Neural cell (in vitro differentiated cells): ENCODE measurements at regions not wholly inside any gene's neighbourhood (a gene's known extent, or its start where the extent isn't known, plus 50 kb on each side); places are given as distances from the start of the nearest gene placed in this dataset.

Experiments
- H2AFZ ChIP-seq: fragments of 200-600, 300-800 bp; sonication (generic), shearing (Covaris generic); 2 replicates; pipeline ENCODE4 v1.6.0; 2014; ENCODE audit warnings: low read depth, mild to moderate bottlenecking, antibody characterized with exemption, low read length, moderate library complexity
- H3F3A ChIP-seq: fragments of 200-600 bp; shearing (Covaris generic); 2 replicates; pipeline ENCODE4 v1.6.1; 2016; ENCODE audit warnings: mild to moderate bottlenecking, moderate library complexity, mixed read lengths, antibody characterized with exemption, low read length; ENCODE audit not compliant: insufficient read depth, poor library complexity, severe bottlenecking
- H3K27ac ChIP-seq: fragments of 200-600, 300-800 bp; sonication (generic), shearing (Covaris generic); 2 replicates; pipeline ENCODE4 v1.5.1; 2014; ENCODE audit warnings: mild to moderate bottlenecking, low read length, moderate library complexity
- H3K27me3 ChIP-seq: fragments of 300-800, 200-600 bp; sonication (generic), shearing (Covaris generic); 2 replicates; pipeline ENCODE4 v1.6.0; 2014; ENCODE audit warnings: mild to moderate bottlenecking, low read depth, low read length, moderate library complexity; ENCODE audit not compliant: insufficient read depth
- H3K36me3 ChIP-seq: fragments of 300-800, 200-600 bp; sonication (generic), shearing (Covaris generic); 2 replicates; pipeline ENCODE4 v1.5.1; 2014; ENCODE audit warnings: mild to moderate bottlenecking, antibody characterized with exemption, low read length, moderate library complexity; ENCODE audit not compliant: insufficient read depth
- H3K4me2 ChIP-seq: fragments of 300-800, 200-600 bp; sonication (generic), shearing (Covaris generic); 2 replicates; pipeline ENCODE4 v1.6.0; 2014; ENCODE audit warnings: mild to moderate bottlenecking, low read length
- H3K4me3 ChIP-seq: fragments of 300-800, 200-600 bp; sonication (generic), shearing (Covaris generic); 2 replicates; pipeline ENCODE4 v1.5.1; 2014; ENCODE audit warnings: mild to moderate bottlenecking, low read length, moderate library complexity
- H3K79me2 ChIP-seq: fragments of 200-600 bp; shearing (Covaris generic); replicated peaks from 2 replicates; pipeline ENCODE4 v1.6.0; 2014; ENCODE audit warnings: mild to moderate bottlenecking, low read length, moderate library complexity; ENCODE audit not compliant: insufficient read depth
- H3K9ac ChIP-seq: fragments of 300-800, 200-600 bp; sonication (generic), shearing (Covaris generic); 2 replicates; pipeline ENCODE4 v1.6.1; 2016; ENCODE audit warnings: mild to moderate bottlenecking, low read length, mixed read lengths
- H3K9me2 ChIP-seq: fragments of 200-600 bp; shearing (Covaris generic); 2 replicates; pipeline ENCODE4 v1.6.1; 2016; ENCODE audit warnings: mild to moderate bottlenecking, low read length, mixed read lengths; ENCODE audit not compliant: insufficient read depth
- H3K9me3 ChIP-seq: fragments of 200-600, 300-800 bp; sonication (generic), shearing (Covaris generic); 2 replicates; pipeline ENCODE4 v1.6.1; 2016; ENCODE audit warnings: mild to moderate bottlenecking, mixed run types, low read length, moderate library complexity, mixed read lengths
- H4K20me1 ChIP-seq: fragments of 200-600 bp; shearing (Covaris generic); 2 replicates; pipeline ENCODE4 v1.6.1; 2016; ENCODE audit warnings: mild to moderate bottlenecking, mixed run types; ENCODE audit not compliant: insufficient read depth
- EP300 ChIP-seq: fragments of 450-650 bp; conservative IDR thresholded peaks from 2 replicates; pipeline ENCODE4 v1.6.1; 2014; ENCODE audit warnings: antibody characterized with exemption, mild to moderate bottlenecking, moderate library complexity; ENCODE audit not compliant: poor library complexity, severe bottlenecking
- EZH2 ChIP-seq: fragments of 200-600, 300-800 bp; shearing (Covaris generic), sonication (generic); IDR thresholded peaks from 2 replicates; pipeline ENCODE4 v1.6.1; 2014; ENCODE audit warnings: antibody characterized with exemption, low read length, borderline replicate concordance, mild to moderate bottlenecking; ENCODE audit not compliant: insufficient read depth, poor library complexity, severe bottlenecking
- MXI1 ChIP-seq: fragments of 450-650 bp; conservative IDR thresholded peaks from 2 replicates; pipeline ENCODE4 v1.6.1; 2014; ENCODE audit warnings: antibody characterized with exemption, mild to moderate bottlenecking; ENCODE audit not compliant: poor library complexity, severe bottlenecking
- POLR2AphosphoS5 ChIP-seq: IDR thresholded peaks from 2 replicates; pipeline ENCODE4 v1.6.1; 2012
- RAD21 ChIP-seq: fragments of 450-650 bp; conservative IDR thresholded peaks from 2 replicates; pipeline ENCODE4 v1.6.1; 2014; ENCODE audit warnings: antibody characterized with exemption, mild to moderate bottlenecking, moderate library complexity
- SMC3 ChIP-seq: fragments of 450-650 bp; conservative IDR thresholded peaks from 2 replicates; pipeline ENCODE4 v1.6.1; 2014; ENCODE audit warnings: antibody characterized with exemption, mild to moderate bottlenecking, moderate library complexity; ENCODE audit not compliant: poor library complexity
- TAF1 ChIP-seq: IDR thresholded peaks from 2 replicates; pipeline ENCODE4 v1.6.1; 2012; ENCODE audit warnings: low read depth
- TF ChIP-seq, protein P1 (sequence below): IDR thresholded peaks from 2 replicates; pipeline ENCODE4 v1.6.1; 2012; ENCODE audit warnings: borderline replicate concordance
- TF ChIP-seq, protein P2 (sequence below): fragments of 450-650 bp; IDR thresholded peaks from 2 replicates; pipeline ENCODE4 v1.5.1; 2014; ENCODE audit warnings: antibody characterized with exemption, mild to moderate bottlenecking, moderate library complexity; ENCODE audit not compliant: poor library complexity, severe bottlenecking

DNA sequence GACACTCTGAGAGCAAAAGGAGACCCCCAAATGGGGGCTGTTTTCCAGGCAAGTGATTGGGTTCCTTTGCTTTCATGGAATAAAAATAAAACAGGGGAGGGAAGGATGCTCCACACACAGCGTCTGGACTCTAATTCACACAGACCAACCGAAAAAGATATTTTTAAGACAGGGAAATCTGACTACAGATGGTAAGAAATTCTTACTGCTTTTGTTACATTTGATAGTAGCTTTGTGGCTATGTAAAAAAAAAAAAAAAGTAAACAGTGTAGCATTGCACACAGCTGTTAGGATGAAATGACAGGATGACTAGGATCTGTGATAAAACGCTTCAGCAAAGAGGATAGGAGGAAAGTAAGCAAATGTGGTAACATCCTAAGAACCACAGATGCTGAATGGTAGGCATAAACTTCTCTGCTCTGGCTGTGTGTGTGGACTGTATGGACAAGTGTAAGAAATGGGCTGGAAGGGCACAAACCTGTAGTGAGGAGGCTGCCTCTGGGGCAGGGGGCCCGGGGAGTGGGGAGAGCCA is 207.6 kb downstream of the ANAPC1 start:
- Histone ChIP-seq H3K4me2 (no peak overlapping the region), H3K79me2 (no peaks in the 10 kb centered on the region), H3K9me3 (peaks cover 4% of the 10 kb centered on the region), H3K27ac (no peak overlapping the region), H3K9me2 (no peaks in the 10 kb centered on the region), H3K36me3 (no peaks in the 10 kb centered on the region), H3F3A (no peaks in the 10 kb centered on the region), H4K20me1 (no peaks in the 10 kb centered on the region), H3K4me3 (no peak overlapping the region), H3K27me3 (no peaks in the 10 kb centered on the region), H3K9ac (no peak overlapping the region), H2AFZ (no peak overlapping the region)
- TF ChIP-seq, protein P1, sequence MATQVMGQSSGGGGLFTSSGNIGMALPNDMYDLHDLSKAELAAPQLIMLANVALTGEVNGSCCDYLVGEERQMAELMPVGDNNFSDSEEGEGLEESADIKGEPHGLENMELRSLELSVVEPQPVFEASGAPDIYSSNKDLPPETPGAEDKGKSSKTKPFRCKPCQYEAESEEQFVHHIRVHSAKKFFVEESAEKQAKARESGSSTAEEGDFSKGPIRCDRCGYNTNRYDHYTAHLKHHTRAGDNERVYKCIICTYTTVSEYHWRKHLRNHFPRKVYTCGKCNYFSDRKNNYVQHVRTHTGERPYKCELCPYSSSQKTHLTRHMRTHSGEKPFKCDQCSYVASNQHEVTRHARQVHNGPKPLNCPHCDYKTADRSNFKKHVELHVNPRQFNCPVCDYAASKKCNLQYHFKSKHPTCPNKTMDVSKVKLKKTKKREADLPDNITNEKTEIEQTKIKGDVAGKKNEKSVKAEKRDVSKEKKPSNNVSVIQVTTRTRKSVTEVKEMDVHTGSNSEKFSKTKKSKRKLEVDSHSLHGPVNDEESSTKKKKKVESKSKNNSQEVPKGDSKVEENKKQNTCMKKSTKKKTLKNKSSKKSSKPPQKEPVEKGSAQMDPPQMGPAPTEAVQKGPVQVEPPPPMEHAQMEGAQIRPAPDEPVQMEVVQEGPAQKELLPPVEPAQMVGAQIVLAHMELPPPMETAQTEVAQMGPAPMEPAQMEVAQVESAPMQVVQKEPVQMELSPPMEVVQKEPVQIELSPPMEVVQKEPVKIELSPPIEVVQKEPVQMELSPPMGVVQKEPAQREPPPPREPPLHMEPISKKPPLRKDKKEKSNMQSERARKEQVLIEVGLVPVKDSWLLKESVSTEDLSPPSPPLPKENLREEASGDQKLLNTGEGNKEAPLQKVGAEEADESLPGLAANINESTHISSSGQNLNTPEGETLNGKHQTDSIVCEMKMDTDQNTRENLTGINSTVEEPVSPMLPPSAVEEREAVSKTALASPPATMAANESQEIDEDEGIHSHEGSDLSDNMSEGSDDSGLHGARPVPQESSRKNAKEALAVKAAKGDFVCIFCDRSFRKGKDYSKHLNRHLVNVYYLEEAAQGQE = no peak
- TF ChIP-seq POLR2AphosphoS5 (no peak), TAF1 (no peak), EP300 (no peak), EZH2 (no peak), SMC3 (no peak), MXI1 (no peak), RAD21 (no peak)
- TF ChIP-seq, protein P2, sequence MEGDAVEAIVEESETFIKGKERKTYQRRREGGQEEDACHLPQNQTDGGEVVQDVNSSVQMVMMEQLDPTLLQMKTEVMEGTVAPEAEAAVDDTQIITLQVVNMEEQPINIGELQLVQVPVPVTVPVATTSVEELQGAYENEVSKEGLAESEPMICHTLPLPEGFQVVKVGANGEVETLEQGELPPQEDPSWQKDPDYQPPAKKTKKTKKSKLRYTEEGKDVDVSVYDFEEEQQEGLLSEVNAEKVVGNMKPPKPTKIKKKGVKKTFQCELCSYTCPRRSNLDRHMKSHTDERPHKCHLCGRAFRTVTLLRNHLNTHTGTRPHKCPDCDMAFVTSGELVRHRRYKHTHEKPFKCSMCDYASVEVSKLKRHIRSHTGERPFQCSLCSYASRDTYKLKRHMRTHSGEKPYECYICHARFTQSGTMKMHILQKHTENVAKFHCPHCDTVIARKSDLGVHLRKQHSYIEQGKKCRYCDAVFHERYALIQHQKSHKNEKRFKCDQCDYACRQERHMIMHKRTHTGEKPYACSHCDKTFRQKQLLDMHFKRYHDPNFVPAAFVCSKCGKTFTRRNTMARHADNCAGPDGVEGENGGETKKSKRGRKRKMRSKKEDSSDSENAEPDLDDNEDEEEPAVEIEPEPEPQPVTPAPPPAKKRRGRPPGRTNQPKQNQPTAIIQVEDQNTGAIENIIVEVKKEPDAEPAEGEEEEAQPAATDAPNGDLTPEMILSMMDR = no peak

DNA sequence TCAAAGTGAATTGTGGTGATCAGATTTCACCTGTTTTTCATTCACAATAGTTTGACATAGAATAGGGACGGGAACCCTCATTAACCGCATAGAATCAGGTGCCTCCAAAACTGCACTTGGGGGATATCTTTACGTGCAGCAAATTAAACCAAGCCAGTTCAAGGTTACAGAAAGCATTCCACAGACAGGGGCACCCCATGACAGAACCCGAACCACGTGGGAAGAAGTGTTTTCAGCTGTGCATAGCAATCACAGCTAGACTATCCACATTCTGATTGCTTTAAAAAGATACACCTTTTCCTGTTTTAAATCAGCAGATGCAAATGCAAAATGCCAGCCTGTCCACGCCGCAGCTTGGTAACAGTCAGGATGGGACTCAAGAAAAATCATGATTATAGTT is 205.8 kb downstream of the ANAPC1 start:
- Histone ChIP-seq H3F3A (no peaks in the 10 kb centered on the region), H3K79me2 (no peaks in the 10 kb centered on the region), H3K4me2 (no peak overlapping the region), H3K27me3 (no peaks in the 10 kb centered on the region), H3K9me2 (no peaks in the 10 kb centered on the region), H2AFZ (no peak overlapping the region), H3K36me3 (no peaks in the 10 kb centered on the region), H3K9ac (no peak overlapping the region), H3K9me3 (no peaks in the 10 kb centered on the region), H3K4me3 (no peak overlapping the region), H3K27ac (no peak overlapping the region), H4K20me1 (no peaks in the 10 kb centered on the region)
- TF ChIP-seq, protein P2 = no peak
- no peak for TF ChIP-seq RAD21
- TF ChIP-seq EZH2 = no peak
- no peak for TF ChIP-seq TAF1
- no peak for TF ChIP-seq EP300
- no peak for TF ChIP-seq MXI1
- TF ChIP-seq POLR2AphosphoS5 = no peak
- TF ChIP-seq, protein P1 = no peak
- TF ChIP-seq SMC3 = no peak
